GM12873 (cell line): ENCODE measurements at regions not wholly inside any gene's neighbourhood (a gene's known extent, or its start where the extent isn't known, plus 50 kb on each side); places are given as distances from the start of the nearest gene placed in this dataset.

Experiments used
- CTCF ChIP-seq: IDR thresholded peaks from 2 replicates; pipeline ENCODE4 v1.5.1; 2012; ENCODE audit warnings: low read depth, mild to moderate bottlenecking, moderate library complexity, low read length, control low read depth; ENCODE audit not compliant: insufficient read depth; ENCODE audit errors: missing control alignments

- TF ChIP-seq CTCF = no peak
Observed at GRCh38 chr12:78767264-78767981, 97.2 kb upstream of the SYT1 start.

GRCh38 chr12:78778339-78778738 lies 86.2 kb upstream of the SYT1 start:
- no peak for TF ChIP-seq CTCF

GRCh38 chr12:78787576-78787975 lies 77.0 kb upstream of the SYT1 start:
- TF ChIP-seq CTCF = no peak

- no peak for TF ChIP-seq CTCF
Observed at GRCh38 chr12:78790148-78790547, 74.4 kb upstream of the SYT1 start.

GRCh38 chr12:78792052-78792698 lies 72.4 kb upstream of the SYT1 start:
- no peak for TF ChIP-seq CTCF

GRCh38 chr12:78793491-78793890 lies 71.1 kb upstream of the SYT1 start:
- TF ChIP-seq CTCF = no peak

GRCh38 chr12:78793982-78794381 lies 70.6 kb upstream of the SYT1 start:
- no peak for TF ChIP-seq CTCF
